GM23338 (cell line): ENCODE measurements at regions not wholly inside any gene's neighbourhood (a gene's known extent, or its start where the extent isn't known, plus 50 kb on each side); places are given as distances from the start of the nearest gene placed in this dataset.
"Not testable (repeated sequence)": the region's sequence is repeated elsewhere in the genome, so short reads cannot be mapped to it uniquely, and the experiment has no call there.

Experiments used
- ATAC-seq: fragments of 200-7000 bp; cut with Tn5 transposase; 3 replicates; pipeline ENCODE4 v1.9.1; 2020
- DNase-seq: peaks from one replicate; pipeline ENCODE4 v3.0.0-alpha.2; 2015; ENCODE audit warnings: low spot score
- H2AFZ ChIP-seq: fragments of 200-600 bp; sonication (generic); 2 replicates; pipeline ENCODE4 v1.8.0; 2016; ENCODE audit warnings: antibody characterized with exemption, mild to moderate bottlenecking, moderate library complexity
- H3F3A ChIP-seq: fragments of 200-600 bp; sonication (generic); replicated peaks from 2 replicates; pipeline ENCODE4 v1.8.0; 2017; ENCODE audit warnings: antibody characterized with exemption, mixed run types, low read depth
- H3K27ac ChIP-seq: fragments of 200-600 bp; sonication (generic); 2 replicates; pipeline ENCODE4 v1.6.1; 2016; ENCODE audit warnings: low read depth
- H3K27me3 ChIP-seq: fragments of 200-600 bp; sonication (generic); 2 replicates; pipeline ENCODE4 v1.8.0; 2016; ENCODE audit warnings: mild to moderate bottlenecking, mixed run types, moderate library complexity; ENCODE audit not compliant: insufficient read depth
- H3K36me3 ChIP-seq: fragments of 200-600 bp; sonication (generic); 2 replicates; pipeline ENCODE4 v1.8.0; 2016; ENCODE audit warnings: mild to moderate bottlenecking; ENCODE audit not compliant: insufficient read depth
- H3K4me1 ChIP-seq: fragments of 200-600 bp; sonication (generic); 2 replicates; pipeline ENCODE4 v1.8.0; 2016; ENCODE audit warnings: mild to moderate bottlenecking, moderate library complexity; ENCODE audit not compliant: insufficient read depth
- H3K4me2 ChIP-seq: fragments of 200-600 bp; sonication (generic); 2 replicates; pipeline ENCODE4 v1.7.1; 2017; ENCODE audit warnings: mixed run types
- H3K4me3 ChIP-seq: fragments of 200-600 bp; sonication (generic); 2 replicates; pipeline ENCODE4 v1.6.1; 2016; ENCODE audit warnings: mixed run types
- H3K79me2 ChIP-seq: fragments of 200-600 bp; sonication (generic); replicated peaks from 2 replicates; pipeline ENCODE4 v1.8.0; 2017; ENCODE audit warnings: mild to moderate bottlenecking; ENCODE audit not compliant: insufficient read depth
- H3K9me2 ChIP-seq: fragments of 200-600 bp; sonication (generic); 2 replicates; pipeline ENCODE4 v1.8.0; 2017; ENCODE audit not compliant: insufficient read depth
- H4K20me1 ChIP-seq: fragments of 200-600 bp; sonication (generic); replicated peaks from 2 replicates; pipeline ENCODE4 v1.8.0; 2017; ENCODE audit warnings: mild to moderate bottlenecking; ENCODE audit not compliant: insufficient read depth
- H3K27ac Mint-ChIP-seq: 2 replicates; pipeline ENCODE4 v1.8.0; 2020; ENCODE audit warnings: inconsistent platforms, mild to moderate bottlenecking, moderate library complexity, mixed read lengths
- H3K27me3 Mint-ChIP-seq: 3 replicates; pipeline ENCODE4 v1.8.0; 2022; ENCODE audit warnings: low read depth, mild to moderate bottlenecking, moderate library complexity, mixed read lengths, inconsistent platforms; ENCODE audit not compliant: insufficient read depth, poor library complexity
- H3K36me3 Mint-ChIP-seq: 3 replicates; pipeline ENCODE4 v1.8.0; 2021; ENCODE audit warnings: low read depth, mild to moderate bottlenecking, inconsistent platforms, moderate library complexity, mixed read lengths
- H3K4me1 Mint-ChIP-seq: 3 replicates; pipeline ENCODE4 v1.8.0; 2020; ENCODE audit warnings: mild to moderate bottlenecking, inconsistent platforms, mixed read lengths
- H3K4me3 Mint-ChIP-seq: 3 replicates; pipeline ENCODE4 v1.8.0; 2021; ENCODE audit warnings: moderate library complexity, mild to moderate bottlenecking, inconsistent platforms, mixed read lengths
- H3K9me3 Mint-ChIP-seq: 3 replicates; pipeline ENCODE4 v1.8.0; 2020; ENCODE audit warnings: moderate library complexity, mild to moderate bottlenecking, inconsistent platforms, mixed read lengths

DNA sequence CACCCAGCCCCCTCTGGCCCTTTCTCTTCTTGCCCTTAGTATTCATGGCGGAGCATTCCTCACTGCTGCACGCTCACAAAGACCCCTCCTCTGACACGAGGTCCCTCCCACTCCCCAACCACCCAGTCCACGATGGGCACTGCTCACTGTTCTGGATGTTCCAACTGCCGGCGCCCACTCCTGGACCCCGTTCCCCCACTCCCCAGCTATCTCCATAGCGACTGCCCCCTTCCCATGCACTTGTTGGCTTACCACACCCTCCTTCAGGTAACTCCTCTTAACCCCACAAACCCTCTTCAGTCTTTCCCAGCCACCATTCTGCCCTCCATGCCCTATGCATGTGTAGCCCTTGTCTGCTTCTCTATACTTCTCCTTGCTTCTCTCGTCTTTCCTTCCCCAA is 961.5 kb upstream of the DEFB115 start:
- H3K27ac ChIP-seq, H4K20me1 ChIP-seq, DNase-seq, H3K4me3 ChIP-seq, H3K4me1 ChIP-seq, H2AFZ ChIP-seq, H3K4me2 ChIP-seq, ATAC-seq, H3K4me3 Mint-ChIP-seq, H3K79me2 ChIP-seq, H3K27ac Mint-ChIP-seq, H3K9me2 ChIP-seq, H3K36me3 ChIP-seq, H3F3A ChIP-seq, H3K4me1 Mint-ChIP-seq: not testable (repeated sequence)
- peaks cover 20% of the 10 kb centered on the region for H3K27me3 Mint-ChIP-seq
- H3K36me3 Mint-ChIP-seq: peaks cover 16% of the 10 kb centered on the region
- peaks cover 52% of the 10 kb centered on the region for H3K9me3 Mint-ChIP-seq
- H3K27me3 ChIP-seq: peaks cover 25% of the 10 kb centered on the region

DNA sequence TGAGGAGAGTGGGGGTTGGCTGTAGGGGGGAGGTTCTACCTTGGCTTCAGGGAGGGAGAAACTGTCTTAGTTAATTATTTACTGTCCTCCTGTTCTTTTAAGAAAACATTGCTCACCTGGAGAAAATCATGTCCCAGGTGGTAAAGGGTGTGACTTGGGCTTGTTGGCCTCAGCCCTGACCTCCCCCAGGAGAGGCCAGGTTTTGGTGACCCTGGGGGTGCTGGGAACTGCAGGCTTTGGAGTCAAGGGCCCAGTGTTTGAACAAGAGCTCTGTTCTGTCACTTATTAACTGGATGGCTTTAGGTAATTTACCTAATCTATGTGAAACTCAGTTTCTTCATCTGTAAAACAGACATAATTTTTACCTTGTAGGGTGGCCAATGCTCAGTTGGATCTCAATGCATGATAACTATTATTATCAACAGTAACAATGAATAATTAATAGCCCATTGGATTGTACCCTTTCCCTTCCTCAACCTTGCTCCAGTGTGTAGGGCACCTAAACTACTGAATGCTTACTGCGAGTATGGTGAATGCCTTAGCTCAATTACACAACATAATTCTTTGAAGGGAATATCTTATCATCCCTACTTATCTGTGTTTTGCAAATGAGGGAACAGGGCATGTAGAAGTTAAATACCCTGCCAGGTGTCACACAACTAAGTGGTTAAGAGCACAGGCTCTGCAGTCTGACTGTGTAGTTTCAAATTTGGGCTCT is 959.4 kb upstream of the DEFB115 start:
- H3K9me3 Mint-ChIP-seq: peaks cover 39% of the 10 kb centered on the region

DNA sequence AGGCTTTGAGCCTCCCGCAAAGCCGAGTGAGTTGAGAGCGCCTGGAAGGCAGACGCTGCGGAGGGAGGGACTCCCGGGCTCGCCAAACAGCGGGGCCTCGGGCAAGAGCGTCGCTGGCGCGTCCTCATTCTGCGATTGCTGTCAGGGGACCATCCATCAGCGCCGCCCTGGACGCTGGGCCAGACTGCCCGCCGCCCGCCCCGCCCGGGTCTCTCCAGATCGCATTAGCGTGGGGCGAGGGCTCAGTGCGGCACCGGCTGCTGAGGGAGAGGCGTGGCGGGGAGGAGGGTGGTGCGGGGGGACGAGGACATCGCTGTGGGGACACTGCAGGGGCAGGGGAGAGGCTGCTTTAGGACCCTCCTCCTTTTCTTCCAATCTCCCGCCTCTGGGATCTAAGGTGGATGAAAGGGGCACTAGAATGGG is 957.2 kb upstream of the DEFB115 start:
- H3K4me3 Mint-ChIP-seq: peak overlapping the region; percentile 62
- H3F3A ChIP-seq, H4K20me1 ChIP-seq, H3K27ac Mint-ChIP-seq, H3K27ac ChIP-seq, H3K4me1 ChIP-seq, H3K9me2 ChIP-seq, H3K36me3 ChIP-seq, H3K4me1 Mint-ChIP-seq, H3K79me2 ChIP-seq, H3K36me3 Mint-ChIP-seq: not testable (repeated sequence)
- peaks cover 34% of the 10 kb centered on the region for H3K9me3 Mint-ChIP-seq
- peaks cover 23% of the 10 kb centered on the region for H3K27me3 Mint-ChIP-seq
- peak; percentile 39 for DNase-seq
- H3K4me3 ChIP-seq: peak overlapping the region; percentile 53
- H2AFZ ChIP-seq: 0 out of 2 replicates have a peak overlapping the region, but pooled peaks have one; percentile 90
- ATAC-seq: peak; percentile 33; the same call in 1 of the 3 replicates
- H3K4me2 ChIP-seq: peak overlapping the region; percentile 75
- peaks cover 28% of the 10 kb centered on the region for H3K27me3 ChIP-seq

More for the DNA sequence above, 959.4 kb upstream of the DEFB115 start:
- H3K79me2 ChIP-seq, H3K36me3 ChIP-seq, H3K4me1 Mint-ChIP-seq, ATAC-seq, H3F3A ChIP-seq, H3K4me1 ChIP-seq, H3K9me2 ChIP-seq, H3K27ac ChIP-seq, H3K27ac Mint-ChIP-seq, DNase-seq, H4K20me1 ChIP-seq, H3K4me2 ChIP-seq, H2AFZ ChIP-seq, H3K4me3 ChIP-seq, H3K36me3 Mint-ChIP-seq, H3K4me3 Mint-ChIP-seq: not testable (repeated sequence)
- H3K27me3 Mint-ChIP-seq: peaks cover 23% of the 10 kb centered on the region
- H3K27me3 ChIP-seq: peaks cover 28% of the 10 kb centered on the region

DNA sequence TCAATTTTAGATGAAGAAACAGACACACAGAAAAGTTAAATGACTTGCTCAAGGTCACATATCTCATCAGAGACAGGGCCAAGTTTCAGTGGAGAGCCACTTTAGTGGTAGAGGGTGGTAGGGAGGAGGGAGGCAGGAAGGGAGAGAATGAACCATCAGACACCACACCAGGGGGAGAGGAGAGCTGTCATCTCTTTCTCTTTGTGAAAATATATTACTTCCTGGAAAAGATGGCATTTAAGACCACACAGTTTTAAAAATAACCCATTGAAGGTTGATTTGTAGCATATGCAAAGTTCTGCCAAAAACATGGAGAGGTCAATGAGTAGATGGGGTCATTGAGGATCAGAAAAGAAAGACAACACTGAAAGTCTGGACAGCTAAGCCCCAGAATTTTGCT is 954.7 kb upstream of the DEFB115 start:
- Mint-ChIP-seq H3K9me3 (peaks cover 36% of the 10 kb centered on the region; the same call in 2 of the 3 replicates), H3K27me3 (peaks cover 24% of the 10 kb centered on the region)
- H3K4me3 Mint-ChIP-seq, H3K4me2 ChIP-seq, H3K79me2 ChIP-seq, H3F3A ChIP-seq, H3K36me3 ChIP-seq, H3K4me1 Mint-ChIP-seq, ATAC-seq, H3K27ac ChIP-seq, H2AFZ ChIP-seq, H3K4me1 ChIP-seq, H3K4me3 ChIP-seq, H3K9me2 ChIP-seq, H4K20me1 ChIP-seq, H3K27ac Mint-ChIP-seq, DNase-seq, H3K36me3 Mint-ChIP-seq: not testable (repeated sequence)
- H3K27me3 ChIP-seq: peaks cover 28% of the 10 kb centered on the region

DNA sequence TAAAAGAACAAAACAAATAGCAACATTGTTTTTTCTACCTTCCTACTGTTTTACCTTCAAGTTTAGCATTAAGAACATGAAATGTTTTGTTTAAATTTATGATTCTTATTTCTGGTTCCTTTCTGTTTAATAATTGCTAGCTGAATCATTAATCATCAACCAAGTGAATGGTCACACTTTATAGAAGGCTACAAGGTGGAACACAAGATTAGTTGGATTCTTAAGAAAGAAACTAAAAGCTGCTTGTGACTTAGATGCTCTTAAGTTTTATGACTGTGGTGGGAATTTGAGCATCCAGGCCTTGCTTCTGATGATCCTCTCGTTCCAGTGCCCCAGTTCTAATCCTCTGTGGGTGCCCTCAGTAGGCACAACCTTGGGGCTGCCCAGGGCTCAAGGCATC is 947.5 kb upstream of the DEFB115 start:
- H3K27me3 Mint-ChIP-seq, ATAC-seq, H3K4me1 ChIP-seq, H3K27me3 ChIP-seq, H3K4me2 ChIP-seq, H4K20me1 ChIP-seq, H3K36me3 ChIP-seq, H2AFZ ChIP-seq, H3K36me3 Mint-ChIP-seq, H3K79me2 ChIP-seq, H3K4me1 Mint-ChIP-seq, H3K27ac ChIP-seq, H3K9me2 ChIP-seq, H3F3A ChIP-seq, H3K4me3 Mint-ChIP-seq, H3K27ac Mint-ChIP-seq, DNase-seq, H3K4me3 ChIP-seq: not testable (repeated sequence)
- peaks cover 18% of the 10 kb centered on the region; the same call in 2 of the 3 replicates for H3K9me3 Mint-ChIP-seq

DNA sequence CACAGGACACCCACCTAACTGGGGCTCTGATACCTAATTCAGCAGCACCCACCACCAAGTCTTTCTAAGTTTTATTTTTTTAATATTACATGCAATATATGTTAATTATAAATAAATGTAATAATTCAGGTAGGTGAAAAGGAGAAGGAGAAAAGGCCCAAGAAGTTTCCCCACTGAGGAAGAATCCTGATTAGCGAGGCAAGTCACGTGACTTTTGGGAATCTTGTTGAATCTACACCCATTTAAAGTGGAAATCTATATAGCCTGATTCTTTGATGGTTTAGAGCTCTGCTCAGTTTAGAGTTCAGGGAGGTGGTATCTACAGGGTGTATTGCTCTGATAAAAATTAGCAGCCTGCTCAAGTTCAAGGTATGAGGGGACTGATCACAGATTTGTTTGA is 947.1 kb upstream of the DEFB115 start:
- ATAC-seq: not testable (repeated sequence)
- peaks cover 18% of the 10 kb centered on the region; the same call in 2 of the 3 replicates for H3K9me3 Mint-ChIP-seq

More for the DNA sequence above, 947.1 kb upstream of the DEFB115 start:
- H3K79me2 ChIP-seq, H3K4me2 ChIP-seq, H3K4me1 ChIP-seq, DNase-seq, H4K20me1 ChIP-seq, H3K4me3 Mint-ChIP-seq, H3F3A ChIP-seq, H3K4me1 Mint-ChIP-seq, H3K36me3 Mint-ChIP-seq, H3K27ac ChIP-seq, H3K27me3 Mint-ChIP-seq, H3K9me2 ChIP-seq, H3K27ac Mint-ChIP-seq, H3K4me3 ChIP-seq, H3K36me3 ChIP-seq, H2AFZ ChIP-seq: not testable (repeated sequence)
- H3K27me3 ChIP-seq: peaks cover 11% of the 10 kb centered on the region
